ENCODE measurements at regions not wholly inside any gene's neighbourhood (a gene's known extent, or its start where the extent isn't known, plus 50 kb on each side); places are given as distances from the start of the nearest gene placed in this dataset.
"Not testable (repeated sequence)": the region's sequence is repeated elsewhere in the genome, so short reads cannot be mapped to it uniquely, and the experiment has no call there.

- FAIRE-seq (no peak), DNase-seq (ENCODE audit: insufficient read length) (no peak)
- TF ChIP-seq POLR2A (IDR thresholded peaks at IDR 0.05; ENCODE audit: low read depth, low read length) (no peak), TAF1 (IDR thresholded peaks at IDR 0.05; ENCODE audit: borderline replicate concordance, low read depth, low read length) (no peak), POLR2AphosphoS5 (IDR thresholded peaks at IDR 0.05; ENCODE audit: low read depth, low read length) (no peak)
Measured at GRCh38 chr3:79954756-79955155, 187.0 kb upstream of the ROBO1 start.

- FAIRE-seq (no peak), DNase-seq (ENCODE audit: insufficient read length) (no peak)
- TF ChIP-seq TAF1 (IDR thresholded peaks at IDR 0.05; ENCODE audit: borderline replicate concordance, low read depth, low read length) (no peak), POLR2AphosphoS5 (IDR thresholded peaks at IDR 0.05; ENCODE audit: low read depth, low read length) (no peak), POLR2A (IDR thresholded peaks at IDR 0.05; ENCODE audit: low read depth, low read length) (no peak)
Measured at GRCh38 chr3:79953591-79954101, 185.8 kb upstream of the ROBO1 start.

- DNase-seq (ENCODE audit: insufficient read length); FAIRE-seq: not testable (repeated sequence)
Measured at GRCh38 chr3:79951426-79951825, 183.6 kb upstream of the ROBO1 start.

GRCh38 chr3:79947957-79948356, 180.2 kb upstream of the ROBO1 start:
- TF ChIP-seq TAF1 (IDR thresholded peaks at IDR 0.05; ENCODE audit: borderline replicate concordance, low read depth, low read length) (no peak), POLR2A (IDR thresholded peaks at IDR 0.05; ENCODE audit: low read depth, low read length) (no peak), POLR2AphosphoS5 (IDR thresholded peaks at IDR 0.05; ENCODE audit: low read depth, low read length) (no peak)
- DNase-seq (ENCODE audit: insufficient read length) (no peak), FAIRE-seq (no peak)

GRCh38 chr3:79947469-79947868, 179.7 kb upstream of the ROBO1 start:
- TF ChIP-seq POLR2A (IDR thresholded peaks at IDR 0.05; ENCODE audit: low read depth, low read length), result no peak
- TF ChIP-seq POLR2AphosphoS5 (IDR thresholded peaks at IDR 0.05; ENCODE audit: low read depth, low read length), result no peak
- no peak for TF ChIP-seq TAF1 (IDR thresholded peaks at IDR 0.05; ENCODE audit: borderline replicate concordance, low read depth, low read length)
- no peak for DNase-seq (ENCODE audit: insufficient read length)
- no peak for FAIRE-seq

- no peak for TF ChIP-seq POLR2A (IDR thresholded peaks at IDR 0.05; ENCODE audit: low read depth, low read length)
- TF ChIP-seq TAF1 (IDR thresholded peaks at IDR 0.05; ENCODE audit: borderline replicate concordance, low read depth, low read length), result no peak
- TF ChIP-seq POLR2AphosphoS5 (IDR thresholded peaks at IDR 0.05; ENCODE audit: low read depth, low read length), result no peak
- DNase-seq (ENCODE audit: insufficient read length) (no peak), FAIRE-seq (no peak)
Measured at GRCh38 chr3:79937567-79937966, 169.8 kb upstream of the ROBO1 start.

- TF ChIP-seq TAF1 (IDR thresholded peaks at IDR 0.05; ENCODE audit: borderline replicate concordance, low read depth, low read length) (no peak), POLR2A (IDR thresholded peaks at IDR 0.05; ENCODE audit: low read depth, low read length) (no peak), POLR2AphosphoS5 (IDR thresholded peaks at IDR 0.05; ENCODE audit: low read depth, low read length) (no peak)
- FAIRE-seq (no peak), DNase-seq (ENCODE audit: insufficient read length) (no peak)
Measured at GRCh38 chr3:79930196-79930595, 162.4 kb upstream of the ROBO1 start.

- FAIRE-seq (no peak), DNase-seq (ENCODE audit: insufficient read length) (no peak)
- TF ChIP-seq TAF1 (IDR thresholded peaks at IDR 0.05; ENCODE audit: borderline replicate concordance, low read depth, low read length) (no peak), POLR2AphosphoS5 (IDR thresholded peaks at IDR 0.05; ENCODE audit: low read depth, low read length) (no peak), POLR2A (IDR thresholded peaks at IDR 0.05; ENCODE audit: low read depth, low read length) (no peak)
Measured at GRCh38 chr3:79928687-79929408, 161.1 kb upstream of the ROBO1 start.

- no peak for DNase-seq (ENCODE audit: insufficient read length)
- TF ChIP-seq POLR2AphosphoS5 (IDR thresholded peaks at IDR 0.05; ENCODE audit: low read depth, low read length), result no peak
- no peak for TF ChIP-seq POLR2A (IDR thresholded peaks at IDR 0.05; ENCODE audit: low read depth, low read length)
- no peak for TF ChIP-seq TAF1 (IDR thresholded peaks at IDR 0.05; ENCODE audit: borderline replicate concordance, low read depth, low read length)
- FAIRE-seq, result no peak
Measured at GRCh38 chr3:79926522-79926921, 158.7 kb upstream of the ROBO1 start.

- DNase-seq (ENCODE audit: insufficient read length) (no peak), FAIRE-seq (no peak)
- no peak for TF ChIP-seq POLR2AphosphoS5 (IDR thresholded peaks at IDR 0.05; ENCODE audit: low read depth, low read length)
- TF ChIP-seq POLR2A (IDR thresholded peaks at IDR 0.05; ENCODE audit: low read depth, low read length), result no peak
- no peak for TF ChIP-seq TAF1 (IDR thresholded peaks at IDR 0.05; ENCODE audit: borderline replicate concordance, low read depth, low read length)
Measured at GRCh38 chr3:79922633-79923032, 154.8 kb upstream of the ROBO1 start.

GRCh38 chr3:79917561-79917960, 149.8 kb upstream of the ROBO1 start:
- TF ChIP-seq POLR2A (IDR thresholded peaks at IDR 0.05; ENCODE audit: low read depth, low read length) (no peak), POLR2AphosphoS5 (IDR thresholded peaks at IDR 0.05; ENCODE audit: low read depth, low read length) (no peak), TAF1 (IDR thresholded peaks at IDR 0.05; ENCODE audit: borderline replicate concordance, low read depth, low read length) (no peak)
- no peak for DNase-seq (ENCODE audit: insufficient read length)
- FAIRE-seq, result no peak

- FAIRE-seq (no peak), DNase-seq (ENCODE audit: insufficient read length) (no peak)
- no peak for TF ChIP-seq TAF1 (IDR thresholded peaks at IDR 0.05; ENCODE audit: borderline replicate concordance, low read depth, low read length)
- no peak for TF ChIP-seq POLR2A (IDR thresholded peaks at IDR 0.05; ENCODE audit: low read depth, low read length)
- TF ChIP-seq POLR2AphosphoS5 (IDR thresholded peaks at IDR 0.05; ENCODE audit: low read depth, low read length), result no peak
Measured at GRCh38 chr3:79910337-79910736, 142.5 kb upstream of the ROBO1 start.
